GM12864 (cell line): ENCODE measurements at regions not wholly inside any gene's neighbourhood (a gene's known extent, or its start where the extent isn't known, plus 50 kb on each side); places are given as distances from the start of the nearest gene placed in this dataset.

Experiments used
- DNase-seq: peaks from one replicate; pipeline ENCODE4 v3.0.0-alpha.2; 2011; ENCODE audit warnings: low read depth
- H3K4me3 ChIP-seq: 2 replicates; pipeline ENCODE4 v1.5.1; 2011; ENCODE audit warnings: mild to moderate bottlenecking, low read depth, low read length, control low read depth
- CTCF ChIP-seq: IDR thresholded peaks from 2 replicates; pipeline ENCODE4 v1.5.1; 2011; ENCODE audit warnings: low read depth, mild to moderate bottlenecking, moderate library complexity, low read length, control low read depth, inconsistent platforms; ENCODE audit errors: missing control alignments

- TF ChIP-seq CTCF = no peak
- H3K4me3 ChIP-seq = no peak overlapping the region
- no peak for DNase-seq
Observed at GRCh38 chr14:101351769-101352168, 209.5 kb upstream of the DIO3 start.

- no peak for DNase-seq
- no peak for TF ChIP-seq CTCF
- no peak overlapping the region for H3K4me3 ChIP-seq
Observed at GRCh38 chr14:101352567-101352966, 208.7 kb upstream of the DIO3 start.

GRCh38 chr14:101353422-101353821, 207.9 kb upstream of the DIO3 start:
- no peak overlapping the region for H3K4me3 ChIP-seq
- no peak for TF ChIP-seq CTCF
- DNase-seq = no peak

GRCh38 chr14:101354726-101355125, 206.6 kb upstream of the DIO3 start:
- DNase-seq = no peak
- no peak for TF ChIP-seq CTCF
- no peak overlapping the region for H3K4me3 ChIP-seq

GRCh38 chr14:101355284-101355683, 206.0 kb upstream of the DIO3 start:
- H3K4me3 ChIP-seq = no peak overlapping the region
- DNase-seq = no peak
- TF ChIP-seq CTCF = no peak

DNA sequence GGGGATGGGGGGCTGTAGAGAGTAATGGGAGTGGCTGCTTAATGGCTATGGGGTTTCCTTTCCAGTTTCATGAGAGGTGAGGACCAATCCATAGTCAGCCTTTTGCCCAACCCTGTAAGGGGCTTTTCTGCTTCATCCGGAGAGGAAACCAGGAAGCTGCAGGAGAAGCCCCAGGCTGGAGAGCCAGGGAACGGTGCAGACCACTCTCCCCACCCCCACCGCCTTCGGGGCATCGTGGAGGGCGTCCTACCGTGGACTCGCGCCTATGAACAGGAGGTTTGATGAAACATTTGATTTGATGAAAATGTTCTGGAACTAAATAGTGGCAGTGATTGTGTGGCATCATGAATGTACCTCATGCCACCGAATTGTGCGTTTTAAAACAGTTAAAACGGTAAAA, 204.3 kb upstream of the DIO3 start:
- no peak overlapping the region for H3K4me3 ChIP-seq
- TF ChIP-seq CTCF = no peak
- no peak for DNase-seq

- no peak overlapping the region for H3K4me3 ChIP-seq
- TF ChIP-seq CTCF = no peak
- DNase-seq = no peak
Observed at GRCh38 chr14:101357559-101358319, 203.6 kb upstream of the DIO3 start.
